HG02588 (cell line): ENCODE measurements at regions not wholly inside any gene's neighbourhood (a gene's known extent, or its start where the extent isn't known, plus 50 kb on each side); places are given as distances from the start of the nearest gene placed in this dataset.

ENCODE experiments used
- ATAC-seq: cut with Tn5 transposase; IDR thresholded peaks from one replicate; pipeline ENCODE4 v1.9.1; 2021; ENCODE audit warnings: mild to moderate bottlenecking, moderate library complexity; ENCODE audit not compliant: unreplicated experiment

GRCh38 chr18:76771192-76771799, 51.1 kb upstream of the ZNF236 start:
- ATAC-seq: no peak

GRCh38 chr18:76767954-76768353, 54.4 kb upstream of the ZNF236 start:
- no peak for ATAC-seq

GRCh38 chr18:76766429-76766828, 55.9 kb upstream of the ZNF236 start:
- no peak for ATAC-seq

GRCh38 chr18:76765649-76766048, 56.7 kb upstream of the ZNF236 start:
- no peak for ATAC-seq

GRCh38 chr18:76764291-76764901, 58.0 kb upstream of the ZNF236 start:
- no peak for ATAC-seq

GRCh38 chr18:76759056-76759455, 63.3 kb upstream of the ZNF236 start:
- no peak for ATAC-seq

- ATAC-seq: no peak
Measured at GRCh38 chr18:76757925-76758324, 64.4 kb upstream of the ZNF236 start.

GRCh38 chr18:76757335-76757734, 65.0 kb upstream of the ZNF236 start:
- no peak for ATAC-seq

GRCh38 chr18:76756531-76757253, 65.7 kb upstream of the ZNF236 start:
- ATAC-seq: no peak

GRCh38 chr18:76754351-76754750, 68.0 kb upstream of the ZNF236 start:
- no peak for ATAC-seq

- no peak for ATAC-seq
Measured at GRCh38 chr18:76752400-76752799, 70.0 kb upstream of the ZNF236 start.

GRCh38 chr18:76750917-76751890, 71.2 kb upstream of the ZNF236 start:
- no peak for ATAC-seq

- no peak for ATAC-seq
Measured at GRCh38 chr18:76750269-76750668, 72.1 kb upstream of the ZNF236 start.

GRCh38 chr18:76747676-76748075, 74.7 kb upstream of the ZNF236 start:
- ATAC-seq: no peak

GRCh38 chr18:76741346-76741745, 81.0 kb upstream of the ZNF236 start:
- no peak for ATAC-seq

- ATAC-seq: no peak
Measured at GRCh38 chr18:76736309-76736708, 86.0 kb upstream of the ZNF236 start.

GRCh38 chr18:76730901-76731300, 91.5 kb upstream of the ZNF236 start:
- ATAC-seq: no peak

- no peak for ATAC-seq
Measured at GRCh38 chr18:76727589-76727988, 94.8 kb upstream of the ZNF236 start.

- ATAC-seq: no peak
Measured at GRCh38 chr18:76725445-76725844, 96.9 kb upstream of the ZNF236 start.

- ATAC-seq: no peak
Measured at GRCh38 chr18:76722224-76723061, 99.9 kb upstream of the ZNF236 start.
